GM13977 (cell line): ENCODE measurements at regions not wholly inside any gene's neighbourhood (a gene's known extent, or its start where the extent isn't known, plus 50 kb on each side); places are given as distances from the start of the nearest gene placed in this dataset.

ENCODE experiments used
- DNase-seq: peaks from one replicate; pipeline ENCODE4 v3.0.0; 2012; ENCODE audit warnings: low spot score
- in situ Hi-C: fragments of 300-500 bp; cut with MboI; formaldehyde crosslinking; loops from one replicate; pipeline ENCODE4 v1.12.0; 2022; ENCODE audit warnings: low sequenced_read_pairs, low pct_unique_long_range_greater_than_20kb, mixed read lengths, inconsistent platforms; ENCODE audit not compliant: unreplicated experiment
- TF ChIP-seq, protein P1 (sequence below): IDR thresholded peaks from 2 replicates; pipeline ENCODE4 v1.5.1; 2012; ENCODE audit warnings: mild to moderate bottlenecking, control low read depth; ENCODE audit not compliant: insufficient read depth; ENCODE audit errors: extremely low read depth, missing control alignments

DNA sequence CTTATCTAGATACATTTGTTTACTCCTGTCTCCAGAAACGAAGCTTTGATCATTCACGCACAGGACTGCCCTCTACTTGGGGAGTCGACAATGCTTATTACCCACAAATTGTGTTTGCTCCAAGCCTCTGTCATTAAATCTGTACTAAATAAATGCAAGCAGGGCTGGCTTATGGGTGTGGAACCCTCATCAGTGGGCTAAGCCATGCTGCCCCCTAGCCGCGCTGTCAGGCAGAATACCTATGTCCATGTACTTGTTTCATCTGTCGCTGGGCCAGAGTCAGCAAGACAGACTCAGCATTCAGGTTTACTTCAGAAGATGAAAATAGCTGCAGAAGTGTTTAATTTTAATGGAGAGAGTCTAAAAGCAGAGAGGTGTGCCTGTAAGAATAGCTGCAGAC, 110.0 kb upstream of the PRR20A start:
- no peak for DNase-seq
- in situ Hi-C loops = no loop called here
- TF ChIP-seq, protein P1, sequence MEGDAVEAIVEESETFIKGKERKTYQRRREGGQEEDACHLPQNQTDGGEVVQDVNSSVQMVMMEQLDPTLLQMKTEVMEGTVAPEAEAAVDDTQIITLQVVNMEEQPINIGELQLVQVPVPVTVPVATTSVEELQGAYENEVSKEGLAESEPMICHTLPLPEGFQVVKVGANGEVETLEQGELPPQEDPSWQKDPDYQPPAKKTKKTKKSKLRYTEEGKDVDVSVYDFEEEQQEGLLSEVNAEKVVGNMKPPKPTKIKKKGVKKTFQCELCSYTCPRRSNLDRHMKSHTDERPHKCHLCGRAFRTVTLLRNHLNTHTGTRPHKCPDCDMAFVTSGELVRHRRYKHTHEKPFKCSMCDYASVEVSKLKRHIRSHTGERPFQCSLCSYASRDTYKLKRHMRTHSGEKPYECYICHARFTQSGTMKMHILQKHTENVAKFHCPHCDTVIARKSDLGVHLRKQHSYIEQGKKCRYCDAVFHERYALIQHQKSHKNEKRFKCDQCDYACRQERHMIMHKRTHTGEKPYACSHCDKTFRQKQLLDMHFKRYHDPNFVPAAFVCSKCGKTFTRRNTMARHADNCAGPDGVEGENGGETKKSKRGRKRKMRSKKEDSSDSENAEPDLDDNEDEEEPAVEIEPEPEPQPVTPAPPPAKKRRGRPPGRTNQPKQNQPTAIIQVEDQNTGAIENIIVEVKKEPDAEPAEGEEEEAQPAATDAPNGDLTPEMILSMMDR = no peak

DNA sequence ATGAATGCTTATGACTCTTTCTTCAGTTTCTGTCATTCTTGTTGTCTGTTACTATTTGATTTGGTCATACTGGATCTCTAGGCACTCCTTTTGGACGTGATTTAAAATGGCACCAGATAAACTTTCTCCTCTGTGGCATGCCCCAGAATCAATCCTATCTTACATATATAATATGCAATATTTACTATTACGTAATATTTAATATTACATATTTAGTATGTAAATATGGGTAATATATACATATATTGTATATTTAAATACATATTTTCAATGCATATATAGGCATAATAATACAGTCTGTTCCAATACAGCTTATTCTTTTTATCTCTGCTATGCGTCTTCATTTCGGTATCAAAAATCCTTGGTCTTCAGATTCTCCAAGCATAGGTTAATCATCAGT, 104.4 kb upstream of the PRR20A start:
- TF ChIP-seq, protein P1 = no peak

DNA sequence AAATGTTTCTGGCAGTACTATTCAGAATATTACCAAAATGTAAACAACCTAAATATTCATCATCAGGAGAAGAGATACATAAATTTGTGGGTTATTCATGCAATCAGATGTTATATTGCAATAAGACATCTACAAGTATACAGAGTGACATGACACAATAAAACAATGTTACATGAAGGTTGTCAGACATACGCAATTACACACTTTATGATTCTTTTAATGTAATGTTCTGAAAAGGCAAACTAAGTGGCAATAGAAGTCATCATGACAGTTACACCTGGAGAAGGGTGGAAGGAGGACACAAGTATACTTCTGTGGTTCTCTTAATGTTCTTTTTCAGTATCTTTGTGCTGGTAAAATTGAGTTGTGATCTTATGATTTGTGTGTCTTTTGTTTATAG, 95.8 kb upstream of the PRR20A start:
- in situ Hi-C loops = no loop called here
- DNase-seq = no peak
- TF ChIP-seq, protein P1 = no peak

More for the DNA sequence above, 104.4 kb upstream of the PRR20A start:
- in situ Hi-C loops = no loop called here
- no peak for DNase-seq

DNA sequence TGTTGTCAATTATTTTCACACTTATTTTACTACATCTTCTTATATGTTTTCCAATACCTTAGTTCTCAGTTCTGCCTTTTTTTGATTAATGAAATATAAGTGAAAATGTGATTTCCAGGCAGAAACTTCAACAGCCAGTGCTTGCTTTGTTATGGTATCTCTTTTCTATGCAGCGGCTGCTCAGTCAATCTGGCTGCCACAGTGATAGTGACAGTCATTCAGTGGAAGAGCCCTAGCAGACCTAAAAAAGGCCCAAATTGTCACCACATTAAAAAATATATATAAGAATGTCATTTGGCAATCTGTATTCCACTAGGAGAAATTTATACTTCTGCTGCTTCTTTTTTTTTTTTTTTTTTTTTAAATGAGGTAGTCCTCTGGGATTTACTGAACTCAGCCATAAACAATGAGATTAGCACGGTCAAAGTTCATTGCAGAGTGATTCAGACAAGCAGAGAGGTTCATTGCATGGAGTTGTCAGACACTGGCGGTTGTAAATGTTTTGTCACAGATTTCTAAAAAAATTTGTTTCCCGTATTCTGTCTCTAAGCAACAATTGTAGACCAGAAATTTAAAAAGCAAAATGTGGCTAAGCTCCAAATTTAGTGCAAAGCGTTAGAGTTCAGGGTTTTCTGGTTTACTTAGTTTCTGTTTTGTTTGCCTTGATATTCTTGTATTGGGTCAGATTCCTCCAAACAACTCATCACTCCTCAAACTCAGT, 94.7 kb upstream of the PRR20A start:
- TF ChIP-seq, protein P1 = no peak
- no peak for DNase-seq
- in situ Hi-C loops = no loop called here

DNA sequence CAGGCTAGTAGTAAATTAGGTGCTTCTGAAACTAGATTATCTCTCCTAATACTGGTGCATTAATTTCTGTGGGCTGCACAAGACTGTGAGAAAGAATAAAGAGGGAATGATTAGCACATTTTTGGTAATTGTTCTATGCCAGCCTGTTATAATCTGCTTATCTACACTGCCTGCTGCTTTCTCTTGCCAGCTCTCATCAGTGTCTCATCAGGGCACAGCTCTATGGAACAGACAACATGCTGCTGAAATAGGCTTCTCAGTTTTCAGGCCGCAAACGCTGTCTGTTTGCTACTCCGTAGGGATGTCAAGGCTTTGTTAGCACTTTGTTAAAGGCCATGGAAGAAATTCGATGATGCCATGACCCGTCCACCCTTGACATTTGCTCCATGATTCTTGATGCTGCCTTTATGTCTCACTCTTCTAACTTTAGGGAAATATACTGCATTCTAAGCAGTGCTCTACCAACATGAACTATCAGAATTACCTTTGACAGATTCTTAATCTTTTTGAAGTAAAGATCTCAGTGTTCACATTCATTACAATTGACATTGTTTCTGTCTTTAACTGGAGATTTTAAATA, 84.0 kb upstream of the PRR20A start:
- TF ChIP-seq, protein P1 = no peak
- DNase-seq = no peak
- in situ Hi-C loops = no loop called here

DNA sequence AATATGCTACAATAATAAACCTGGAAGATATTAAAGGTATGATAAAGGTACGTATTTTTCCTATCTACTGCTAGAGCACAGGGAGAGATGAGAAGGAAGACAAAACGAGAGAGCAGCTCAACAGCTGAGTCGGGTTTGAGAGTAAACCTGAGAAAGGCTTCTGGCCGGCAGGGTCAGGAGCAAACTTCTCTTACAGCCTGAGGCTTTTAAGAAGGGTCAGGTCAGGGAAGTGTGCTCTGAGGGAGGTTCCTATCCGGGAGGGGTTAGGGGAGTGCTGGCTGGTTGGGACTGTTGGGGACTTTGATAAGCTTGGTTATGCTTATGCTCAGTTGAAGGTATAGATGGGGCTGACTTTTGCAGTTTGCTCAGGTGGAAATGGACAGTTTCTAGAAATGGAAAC, 77.7 kb upstream of the PRR20A start:
- no peak for DNase-seq
- in situ Hi-C loops = no loop called here
- TF ChIP-seq, protein P1 = no peak
